OCI-LY1 (cell line): ENCODE measurements at regions not wholly inside any gene's neighbourhood (a gene's known extent, or its start where the extent isn't known, plus 50 kb on each side); places are given as distances from the start of the nearest gene placed in this dataset.

Experiments used
- H2AFZ ChIP-seq: fragments of 200-600 bp; sonication (generic), shearing (Covaris generic); 2 replicates; pipeline ENCODE4 v1.6.0; 2014; ENCODE audit warnings: antibody characterized with exemption, mild to moderate bottlenecking, low read length
- H3F3A ChIP-seq: fragments of 200-600 bp; sonication (generic), shearing (Covaris generic); 2 replicates; pipeline ENCODE4 v1.6.0; 2014; ENCODE audit warnings: mild to moderate bottlenecking, antibody characterized with exemption, low read length, moderate library complexity; ENCODE audit not compliant: insufficient read depth
- H3K27ac ChIP-seq: fragments of 200-600 bp; sonication (generic); 2 replicates; pipeline ENCODE4 v1.5.1; 2014; ENCODE audit warnings: low read length, mixed run types, mild to moderate bottlenecking, low read depth; ENCODE audit not compliant: poor library complexity, severe bottlenecking
- H3K27me3 ChIP-seq: fragments of 200-600 bp; sonication (generic); 2 replicates; pipeline ENCODE4 v1.6.0; 2014; ENCODE audit warnings: antibody characterized with exemption, mild to moderate bottlenecking, low read length, moderate library complexity; ENCODE audit not compliant: insufficient read depth
- H3K36me3 ChIP-seq: fragments of 200-600 bp; sonication (generic); 2 replicates; pipeline ENCODE4 v1.6.1; 2014; ENCODE audit warnings: mild to moderate bottlenecking, antibody characterized with exemption, low read length, moderate library complexity, mixed read lengths; ENCODE audit not compliant: insufficient read depth
- H3K4me1 ChIP-seq: fragments of 200-600 bp; sonication (generic); 2 replicates; pipeline ENCODE4 v1.5.1; 2014; ENCODE audit warnings: mild to moderate bottlenecking, low read length, moderate library complexity; ENCODE audit not compliant: insufficient read depth, severe bottlenecking
- H3K4me2 ChIP-seq: fragments of 200-600 bp; sonication (generic), shearing (Covaris generic); 2 replicates; pipeline ENCODE4 v1.6.1; 2014; ENCODE audit warnings: low read length
- H3K4me3 ChIP-seq: fragments of 200-600 bp; sonication (generic); 2 replicates; pipeline ENCODE4 v1.5.1; 2014; ENCODE audit warnings: low read length, low read depth, mild to moderate bottlenecking, mixed read lengths; ENCODE audit not compliant: poor library complexity, severe bottlenecking
- H3K79me2 ChIP-seq: fragments of 200-600 bp; shearing (Covaris generic); 2 replicates; pipeline ENCODE4 v1.6.1; 2016; ENCODE audit warnings: mixed run types, low read length, mixed read lengths; ENCODE audit not compliant: insufficient read depth
- H3K9ac ChIP-seq: fragments of 200-600 bp; sonication (generic), shearing (Covaris generic); 2 replicates; pipeline ENCODE4 v1.6.1; 2014; ENCODE audit warnings: mild to moderate bottlenecking, low read length, mixed read lengths
- H3K9me2 ChIP-seq: fragments of 200-600 bp; sonication (generic), shearing (Covaris generic); 2 replicates; pipeline ENCODE4 v1.6.1; 2014; ENCODE audit warnings: low read depth, mild to moderate bottlenecking, low read length, mixed read lengths
- H3K9me3 ChIP-seq: fragments of 200-600 bp; shearing (Covaris generic); 2 replicates; pipeline ENCODE4 v1.6.1; 2014; ENCODE audit warnings: low read length, mixed read lengths
- H4K20me1 ChIP-seq: fragments of 200-600 bp; sonication (generic), shearing (Covaris generic); 2 replicates; pipeline ENCODE4 v1.6.0; 2016; ENCODE audit warnings: mild to moderate bottlenecking, low read length; ENCODE audit not compliant: insufficient read depth
- EZH2 ChIP-seq: fragments of 200-600 bp; sonication (generic), shearing (Covaris generic); IDR thresholded peaks from 2 replicates; pipeline ENCODE4 v1.8.0; 2017; ENCODE audit warnings: borderline replicate concordance, mixed run types, mild to moderate bottlenecking, antibody characterized with exemption, low read length, moderate library complexity, mixed read lengths
- TF ChIP-seq, protein P1 (sequence below): fragments of 200-600 bp; sonication (generic), shearing (Covaris generic); IDR thresholded peaks from 2 replicates; pipeline ENCODE4 v1.5.1; 2017; ENCODE audit warnings: mild to moderate bottlenecking, antibody characterized with exemption, low read length, moderate library complexity, mixed read lengths

DNA sequence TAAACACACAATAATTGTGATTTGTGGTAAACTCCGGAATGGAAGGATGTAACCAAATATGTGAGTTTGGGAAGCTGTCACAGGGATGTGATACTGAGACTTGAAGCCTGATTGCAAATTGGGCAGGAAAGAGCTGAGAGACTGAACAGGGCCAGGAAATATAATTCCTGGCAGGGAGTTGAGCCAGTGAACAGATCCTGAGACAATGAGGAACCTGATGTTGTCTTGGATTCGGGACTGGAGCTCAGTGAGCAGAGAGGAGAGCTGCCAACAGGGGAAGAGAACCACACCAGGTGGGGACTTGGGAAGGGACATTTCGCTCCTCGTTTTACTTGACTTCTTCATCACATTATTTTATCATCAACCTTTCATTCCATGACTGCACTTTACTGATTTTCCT lies 386.0 kb downstream of the TLL1 start:
- Histone ChIP-seq H3K27ac (no peak overlapping the region), H3K9ac (no peak overlapping the region), H3K36me3 (no peaks in the 10 kb centered on the region), H3K27me3 (no peaks in the 10 kb centered on the region), H3K4me2 (no peak overlapping the region), H3K79me2 (no peaks in the 10 kb centered on the region), H3K4me3 (no peak overlapping the region), H4K20me1 (no peaks in the 10 kb centered on the region), H3K4me1 (no peaks in the 10 kb centered on the region), H3K9me2 (no peaks in the 10 kb centered on the region), H3F3A (no peaks in the 10 kb centered on the region), H3K9me3 (no peaks in the 10 kb centered on the region), H2AFZ (no peak overlapping the region)
- TF ChIP-seq EZH2: no peak
- TF ChIP-seq, protein P1, sequence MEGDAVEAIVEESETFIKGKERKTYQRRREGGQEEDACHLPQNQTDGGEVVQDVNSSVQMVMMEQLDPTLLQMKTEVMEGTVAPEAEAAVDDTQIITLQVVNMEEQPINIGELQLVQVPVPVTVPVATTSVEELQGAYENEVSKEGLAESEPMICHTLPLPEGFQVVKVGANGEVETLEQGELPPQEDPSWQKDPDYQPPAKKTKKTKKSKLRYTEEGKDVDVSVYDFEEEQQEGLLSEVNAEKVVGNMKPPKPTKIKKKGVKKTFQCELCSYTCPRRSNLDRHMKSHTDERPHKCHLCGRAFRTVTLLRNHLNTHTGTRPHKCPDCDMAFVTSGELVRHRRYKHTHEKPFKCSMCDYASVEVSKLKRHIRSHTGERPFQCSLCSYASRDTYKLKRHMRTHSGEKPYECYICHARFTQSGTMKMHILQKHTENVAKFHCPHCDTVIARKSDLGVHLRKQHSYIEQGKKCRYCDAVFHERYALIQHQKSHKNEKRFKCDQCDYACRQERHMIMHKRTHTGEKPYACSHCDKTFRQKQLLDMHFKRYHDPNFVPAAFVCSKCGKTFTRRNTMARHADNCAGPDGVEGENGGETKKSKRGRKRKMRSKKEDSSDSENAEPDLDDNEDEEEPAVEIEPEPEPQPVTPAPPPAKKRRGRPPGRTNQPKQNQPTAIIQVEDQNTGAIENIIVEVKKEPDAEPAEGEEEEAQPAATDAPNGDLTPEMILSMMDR: no peak

DNA sequence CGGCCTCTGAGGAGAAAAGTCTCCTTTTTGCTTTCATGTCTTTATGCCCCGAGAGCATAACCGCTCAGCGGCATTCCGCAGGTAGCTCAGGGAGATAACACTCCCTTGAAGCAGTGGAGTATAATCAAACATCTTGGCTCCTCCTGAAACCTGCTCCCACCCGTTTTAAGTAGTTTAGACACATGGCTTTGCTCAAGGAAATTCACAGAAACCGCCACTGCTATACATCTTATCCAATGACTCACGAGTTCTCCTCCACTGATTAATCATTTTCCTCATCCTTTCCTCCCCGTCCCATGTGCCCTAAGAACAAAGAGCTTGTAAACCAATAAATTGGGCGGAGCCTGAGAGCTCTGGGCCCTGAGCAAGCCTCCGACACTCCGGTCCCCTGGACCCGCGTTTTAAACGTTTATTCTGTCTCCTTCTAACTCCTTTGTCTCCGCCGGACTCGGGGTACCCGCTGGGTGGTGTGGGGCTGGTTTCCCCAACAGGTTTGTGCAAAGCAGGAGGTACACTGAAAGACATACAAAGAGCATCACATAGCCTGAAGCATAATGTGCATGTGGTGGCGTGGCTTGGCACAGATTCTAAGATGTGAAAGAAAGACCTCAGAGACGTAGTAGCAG lies 401.2 kb downstream of the TLL1 start:
- no peaks in the 10 kb centered on the region for H3K79me2 ChIP-seq

DNA sequence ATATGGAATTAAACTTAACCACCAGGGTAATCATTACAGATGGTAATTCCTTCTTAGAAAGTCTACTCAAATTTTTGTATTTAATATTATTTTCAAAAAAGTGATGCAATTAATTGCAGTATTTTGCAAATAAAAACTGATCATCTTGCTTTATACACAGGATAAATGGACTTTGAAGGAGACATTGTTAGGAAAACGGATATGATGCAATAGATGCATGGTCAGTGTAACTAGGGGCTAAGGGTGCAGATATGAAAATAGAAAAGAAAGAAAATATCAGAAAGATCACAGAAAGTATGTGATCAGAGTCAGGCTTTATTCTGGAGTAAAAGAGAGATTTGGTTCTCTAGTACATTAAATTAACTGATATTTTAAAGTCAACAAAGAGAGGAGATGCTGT lies 401.7 kb downstream of the TLL1 start:
- no peak for TF ChIP-seq EZH2
- TF ChIP-seq, protein P1: no peak
- Histone ChIP-seq H3F3A (no peaks in the 10 kb centered on the region), H3K79me2 (no peaks in the 10 kb centered on the region), H3K27me3 (no peaks in the 10 kb centered on the region), H3K4me3 (no peak overlapping the region), H4K20me1 (no peaks in the 10 kb centered on the region), H2AFZ (no peak overlapping the region), H3K9me2 (no peaks in the 10 kb centered on the region), H3K4me1 (no peaks in the 10 kb centered on the region), H3K27ac (no peak overlapping the region), H3K9ac (no peak overlapping the region), H3K9me3 (no peaks in the 10 kb centered on the region), H3K4me2 (no peak overlapping the region), H3K36me3 (no peaks in the 10 kb centered on the region)

More for the DNA sequence above, 401.2 kb downstream of the TLL1 start:
- Histone ChIP-seq H3K4me2 (no peak overlapping the region), H3K27ac (no peak overlapping the region), H3K9me3 (no peaks in the 10 kb centered on the region), H3K4me3 (no peak overlapping the region), H3K9me2 (no peaks in the 10 kb centered on the region), H3F3A (no peaks in the 10 kb centered on the region), H3K36me3 (no peaks in the 10 kb centered on the region), H3K4me1 (no peaks in the 10 kb centered on the region), H3K27me3 (no peaks in the 10 kb centered on the region), H2AFZ (no peak overlapping the region), H4K20me1 (no peaks in the 10 kb centered on the region), H3K9ac (no peak overlapping the region)
- TF ChIP-seq, protein P1: no peak
- no peak for TF ChIP-seq EZH2
